Upper lobe of left lung (tissue), 6 donors: ENCODE measurements at regions not wholly inside any gene's neighbourhood (a gene's known extent, or its start where the extent isn't known, plus 50 kb on each side); places are given as distances from the start of the nearest gene placed in this dataset.

Experiments
- ATAC-seq, 2 donors: fragments of 200-7000 bp; cut with Tn5 transposase; one replicate each; pipeline ENCODE4 v1.9.1; 2022; ENCODE audit warnings: mild to moderate bottlenecking in 2 of 2, moderate library complexity in 2 of 2; ENCODE audit not compliant: low FRiP score in 2 of 2
- DNase-seq, 2 donors: peaks; one replicate each; pipeline ENCODE4 v3.0.0-alpha.2; 2019 to 2020
- H3K27ac ChIP-seq, 4 donors: fragments of 200-600 bp; sonication (generic); one replicate each; pipeline ENCODE4 v1.5.1; 2016 to 2019
- H3K27me3 ChIP-seq, 4 donors: fragments of 200-600 bp; sonication (generic); one replicate each; pipeline ENCODE4 v1.5.1; 2017 to 2019
- H3K36me3 ChIP-seq, 4 donors: fragments of 200-600 bp; sonication (generic); one replicate each; pipeline ENCODE4 v1.5.1; 2016 to 2019
- H3K4me1 ChIP-seq, 4 donors: fragments of 200-600 bp; sonication (generic); one replicate each; pipeline ENCODE4 v1.5.1; 2018 to 2019
- H3K4me3 ChIP-seq, 4 donors: fragments of 200-600 bp; sonication (generic); one replicate each; pipeline ENCODE4 v1.5.1; 2017 to 2019; ENCODE audit warnings: mild to moderate bottlenecking in 2 of 4, moderate library complexity in 1 of 4
- H3K9me3 ChIP-seq, 4 donors: fragments of 200-600 bp; sonication (generic); one replicate each; pipeline ENCODE4 v1.5.1; 2018 to 2019
- EP300 ChIP-seq, 4 donors: sonication (generic); formaldehyde crosslinking; IDR thresholded peaks; one replicate each; pipeline ENCODE4 v1.5.1; 2017; ENCODE audit warnings: antibody characterized with exemption in 4 of 4, control low read depth in 2 of 4
- POLR2A ChIP-seq, 4 donors: fragments of 450-650 bp; IDR thresholded peaks; one replicate each; pipeline ENCODE4 v1.5.1; 2016 to 2017; ENCODE audit warnings: antibody characterized with exemption in 4 of 4, mild to moderate bottlenecking in 2 of 4
- POLR2AphosphoS5 ChIP-seq, 2 donors: sonication (generic); formaldehyde crosslinking; IDR thresholded peaks; one replicate each; pipeline ENCODE4 v1.5.1; 2017; ENCODE audit warnings: antibody characterized with exemption in 2 of 2
- WGBS, 2 donors: methylation state at CpG; one replicate each; pipeline ENCODE4 v1.1.5; 2017 to 2018; 5-methylcytosine and 5-hydroxymethylcytosine counted together
- TF ChIP-seq, protein P1 (sequence below), 6 experiments: fragments of 450-650 bp in 4 of 6; fragments of 200-600 bp in 2 of 6; sonication (generic) in 2 of 6; IDR thresholded peaks; one replicate each; pipeline ENCODE4 v1.5.1; 2016 to 2019; ENCODE audit warnings: antibody characterized with exemption in 6 of 6
- donor health status: DM: no; HTN: no; CAD: no; lungs with moderate emphysema.
- donor health status: DM: no; HTN: yes; CAD: no; lungs with severe emphysema.

DNA sequence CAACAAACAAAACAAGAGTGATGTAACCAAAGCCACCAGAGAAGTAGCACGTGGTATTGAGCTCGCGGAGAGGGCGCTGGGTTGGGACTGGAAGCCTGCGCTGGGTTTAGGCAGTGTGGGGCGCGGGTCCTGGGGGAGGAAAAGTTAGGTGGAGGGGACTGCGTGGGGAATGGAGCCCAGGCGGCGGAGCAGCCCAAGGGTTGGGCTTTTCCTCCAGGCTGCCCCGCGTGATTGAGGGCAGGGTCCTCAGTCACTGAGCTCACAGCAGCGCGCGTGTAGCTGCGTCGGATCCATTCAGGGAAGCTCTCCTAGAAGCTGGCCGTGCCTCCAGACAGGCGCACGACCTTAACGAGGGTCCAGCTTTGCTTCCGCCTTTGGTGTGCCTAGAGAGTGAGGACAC, 357.4 kb downstream of the GALR1 start:
- H3K4me1 ChIP-seq, result no peaks in the 10 kb centered on the region
- 94 to 95% methylated on average over 22 of the region's 22 CpGs for WGBS, 2 donors
- H3K9me3 ChIP-seq, result no peaks in the 10 kb centered on the region
- H3K36me3 ChIP-seq, result no peaks in the 10 kb centered on the region
- no peak overlapping the region for H3K27ac ChIP-seq
- TF ChIP-seq EP300 (IDR thresholded peaks at IDR 0.05) (no peak), POLR2A (IDR thresholded peaks at IDR 0.05) (no peak), POLR2AphosphoS5 (IDR thresholded peaks at IDR 0.05) (no peak)
- TF ChIP-seq, protein P1, sequence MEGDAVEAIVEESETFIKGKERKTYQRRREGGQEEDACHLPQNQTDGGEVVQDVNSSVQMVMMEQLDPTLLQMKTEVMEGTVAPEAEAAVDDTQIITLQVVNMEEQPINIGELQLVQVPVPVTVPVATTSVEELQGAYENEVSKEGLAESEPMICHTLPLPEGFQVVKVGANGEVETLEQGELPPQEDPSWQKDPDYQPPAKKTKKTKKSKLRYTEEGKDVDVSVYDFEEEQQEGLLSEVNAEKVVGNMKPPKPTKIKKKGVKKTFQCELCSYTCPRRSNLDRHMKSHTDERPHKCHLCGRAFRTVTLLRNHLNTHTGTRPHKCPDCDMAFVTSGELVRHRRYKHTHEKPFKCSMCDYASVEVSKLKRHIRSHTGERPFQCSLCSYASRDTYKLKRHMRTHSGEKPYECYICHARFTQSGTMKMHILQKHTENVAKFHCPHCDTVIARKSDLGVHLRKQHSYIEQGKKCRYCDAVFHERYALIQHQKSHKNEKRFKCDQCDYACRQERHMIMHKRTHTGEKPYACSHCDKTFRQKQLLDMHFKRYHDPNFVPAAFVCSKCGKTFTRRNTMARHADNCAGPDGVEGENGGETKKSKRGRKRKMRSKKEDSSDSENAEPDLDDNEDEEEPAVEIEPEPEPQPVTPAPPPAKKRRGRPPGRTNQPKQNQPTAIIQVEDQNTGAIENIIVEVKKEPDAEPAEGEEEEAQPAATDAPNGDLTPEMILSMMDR (IDR thresholded peaks at IDR 0.05), result no peak
- DNase-seq, result peak in 1 of 2 donors; percentile 72
- H3K4me3 ChIP-seq, result no peak overlapping the region
- ATAC-seq, result no peak
- H3K27me3 ChIP-seq, result no peaks in the 10 kb centered on the region

DNA sequence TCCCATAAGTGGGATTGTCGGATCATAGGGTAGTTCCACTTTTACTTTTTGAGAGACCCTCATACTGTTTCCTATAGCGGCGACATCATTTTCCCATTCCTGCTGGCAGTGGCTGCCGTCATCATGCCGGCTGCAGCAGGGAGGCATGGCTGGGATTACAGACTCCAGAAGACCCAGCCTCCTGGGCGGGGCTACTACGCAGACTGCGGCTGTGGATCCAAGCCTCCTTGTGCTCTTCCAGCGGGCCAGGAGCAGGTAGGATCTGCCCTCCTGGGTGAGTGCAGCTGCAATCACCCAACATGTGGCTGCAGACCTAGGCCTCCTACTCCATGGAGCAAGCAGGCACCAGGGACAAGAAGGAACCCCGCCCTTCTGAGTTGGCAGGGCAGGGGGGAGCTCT, 359.2 kb downstream of the GALR1 start:
- Histone ChIP-seq H3K4me1 (no peaks in the 10 kb centered on the region), H3K36me3 (no peaks in the 10 kb centered on the region), H3K9me3 (no peaks in the 10 kb centered on the region), H3K4me3 (no peak overlapping the region), H3K27ac (no peak overlapping the region), H3K27me3 (no peaks in the 10 kb centered on the region)
- TF ChIP-seq POLR2AphosphoS5 (IDR thresholded peaks at IDR 0.05), result no peak
- no peak for TF ChIP-seq EP300 (IDR thresholded peaks at IDR 0.05)
- TF ChIP-seq POLR2A (IDR thresholded peaks at IDR 0.05), result no peak
- TF ChIP-seq, protein P1 (IDR thresholded peaks at IDR 0.05), result no peak
- DNase-seq, result no peak
- no peak for ATAC-seq
- 93 to 94% methylated on average over 7 to 10 of the region's 10 CpGs for WGBS, 2 donors

DNA sequence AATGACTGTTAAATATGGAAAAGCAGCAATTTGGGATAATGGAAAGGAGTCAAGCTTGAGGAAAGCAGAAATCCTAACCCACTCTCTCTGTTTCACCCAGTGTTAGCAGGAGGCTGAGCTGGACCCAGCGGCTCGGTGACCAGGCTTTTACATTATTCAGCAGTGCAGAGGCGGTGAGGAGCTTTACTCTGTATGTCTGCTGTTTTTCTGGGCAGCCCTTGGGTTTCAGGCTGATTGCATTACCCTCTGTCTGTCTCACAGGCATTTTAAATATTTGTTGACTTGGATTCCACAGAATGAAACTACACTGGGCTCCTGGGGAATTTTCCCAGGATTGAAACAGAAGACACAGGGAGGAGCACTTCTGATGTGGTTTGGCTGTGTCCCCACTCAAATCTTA, 368.0 kb downstream of the GALR1 start:
- H3K4me1 ChIP-seq, result no peaks in the 10 kb centered on the region
- no peaks in the 10 kb centered on the region for H3K27me3 ChIP-seq
- ATAC-seq (peak in 1 of 2 donors; percentile 70), DNase-seq (no peak)
- TF ChIP-seq EP300 (IDR thresholded peaks at IDR 0.05) (no peak), POLR2A (IDR thresholded peaks at IDR 0.05) (no peak), POLR2AphosphoS5 (IDR thresholded peaks at IDR 0.05) (no peak)
- TF ChIP-seq, protein P1 (IDR thresholded peaks at IDR 0.05), result no peak
- H3K4me3 ChIP-seq, result no peak overlapping the region
- WGBS, 2 donors, result 90 to 92% methylated on average over 3 of the region's 3 CpGs
- H3K9me3 ChIP-seq, result no peaks in the 10 kb centered on the region
- no peaks in the 10 kb centered on the region for H3K36me3 ChIP-seq
- H3K27ac ChIP-seq, result no peak overlapping the region

DNA sequence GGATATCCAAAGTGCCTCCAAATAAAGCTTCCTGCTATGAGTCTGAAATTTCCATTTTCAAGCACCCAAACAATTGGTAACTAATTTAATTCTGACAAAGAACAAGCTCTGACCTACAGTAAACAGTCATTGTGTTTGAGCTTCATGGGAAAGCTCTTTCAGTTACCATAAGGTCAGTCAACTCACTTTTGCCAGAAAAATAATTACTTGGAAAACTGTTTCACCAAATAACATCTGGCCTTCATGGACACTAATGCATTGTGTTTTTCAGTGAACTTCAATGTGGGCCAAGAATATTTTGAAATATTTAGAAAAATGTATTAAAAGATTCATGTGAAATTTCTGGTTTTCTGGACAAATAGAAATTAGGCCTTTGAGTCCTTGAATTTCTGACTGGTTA, 369.9 kb downstream of the GALR1 start:
- Histone ChIP-seq H3K27me3 (no peaks in the 10 kb centered on the region), H3K4me3 (no peak overlapping the region), H3K36me3 (no peaks in the 10 kb centered on the region), H3K9me3 (no peaks in the 10 kb centered on the region), H3K27ac (no peak overlapping the region), H3K4me1 (no peaks in the 10 kb centered on the region)
- TF ChIP-seq POLR2A (IDR thresholded peaks at IDR 0.05), result no peak
- TF ChIP-seq POLR2AphosphoS5 (IDR thresholded peaks at IDR 0.05), result no peak
- TF ChIP-seq, protein P1 (IDR thresholded peaks at IDR 0.05), result no peak
- no peak for TF ChIP-seq EP300 (IDR thresholded peaks at IDR 0.05)
- DNase-seq (no peak), ATAC-seq (no peak)

DNA sequence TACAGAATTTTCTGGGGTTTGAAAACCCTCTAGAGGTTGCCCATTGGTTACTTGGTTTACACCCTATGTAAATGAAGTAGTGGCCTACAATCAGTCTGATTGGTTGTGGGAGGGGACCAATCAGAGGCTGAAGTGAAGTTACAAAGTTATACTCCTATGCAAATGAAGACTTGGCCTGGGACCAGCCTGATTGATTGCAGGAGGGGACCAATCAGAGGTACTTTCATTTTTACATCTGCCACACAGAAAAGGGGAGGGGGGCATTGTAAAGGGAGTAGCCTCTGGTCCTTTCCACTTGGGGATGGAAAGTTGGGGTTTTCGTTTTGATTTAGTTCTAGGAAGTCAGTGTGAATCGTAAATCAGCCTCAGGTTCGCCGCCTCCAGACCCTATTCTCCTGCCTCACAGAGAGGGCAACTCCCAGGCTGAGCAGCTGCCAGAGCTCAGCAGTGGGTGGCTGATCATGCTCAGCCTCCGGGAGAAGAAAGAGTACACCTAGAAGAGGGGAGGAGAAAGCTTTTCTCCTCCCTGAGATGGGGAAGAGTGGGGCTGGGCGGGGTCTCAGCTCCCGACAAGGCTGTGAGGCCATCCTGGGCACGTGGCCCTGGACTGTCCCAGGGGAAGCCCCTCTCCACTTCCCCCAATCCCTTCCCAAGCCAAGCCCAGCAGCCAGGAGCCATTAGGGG, 372.5 kb downstream of the GALR1 start:
- no peak overlapping the region for H3K27ac ChIP-seq
- no peaks in the 10 kb centered on the region for H3K36me3 ChIP-seq
- TF ChIP-seq POLR2A (IDR thresholded peaks at IDR 0.05) (no peak), EP300 (IDR thresholded peaks at IDR 0.05) (no peak), POLR2AphosphoS5 (IDR thresholded peaks at IDR 0.05) (no peak)
- TF ChIP-seq, protein P1 (IDR thresholded peaks at IDR 0.05), result no peak
- H3K27me3 ChIP-seq, result no peaks in the 10 kb centered on the region
- no peak overlapping the region for H3K4me3 ChIP-seq
- WGBS, 2 donors, result 65 to 73% methylated on average over 7 to 8 of the region's 8 CpGs
- ATAC-seq, result no peak
- no peak for DNase-seq
- no peaks in the 10 kb centered on the region for H3K9me3 ChIP-seq
- H3K4me1 ChIP-seq, result no peaks in the 10 kb centered on the region
